OCI-LY3 (cell line): ENCODE measurements at regions not wholly inside any gene's neighbourhood (a gene's known extent, or its start where the extent isn't known, plus 50 kb on each side); places are given as distances from the start of the nearest gene placed in this dataset.

Experiments used
- H2AFZ ChIP-seq: fragments of 200-600, 300-600 bp; shearing (Covaris generic); 2 replicates; pipeline ENCODE4 v1.6.0; 2014; ENCODE audit warnings: antibody characterized with exemption, low read depth, low read length
- H3K27ac ChIP-seq: fragments of 200-600, 300-600 bp; sonication (generic); 2 replicates; pipeline ENCODE4 v1.5.1; 2014; ENCODE audit warnings: mild to moderate bottlenecking, low read length, moderate library complexity, mixed read lengths
- H3K27me3 ChIP-seq: fragments of 200-600, 300-600 bp; sonication (generic); 2 replicates; pipeline ENCODE4 v1.6.1; 2014; ENCODE audit warnings: low read depth, low read length, mixed read lengths
- H3K36me3 ChIP-seq: fragments of 200-600, 300-600 bp; sonication (generic); replicated peaks from 2 replicates; pipeline ENCODE3; 2014; ENCODE audit warnings: low read depth, low read length, mixed read lengths
- H3K4me1 ChIP-seq: fragments of 300-600, 200-600 bp; sonication (generic); 2 replicates; pipeline ENCODE4 v1.6.1; 2014; ENCODE audit warnings: low read length, mixed read lengths
- H3K4me2 ChIP-seq: fragments of 200-600, 300-600 bp; sonication (generic); 2 replicates; pipeline ENCODE4 v1.6.1; 2014; ENCODE audit warnings: low read length, mixed read lengths
- H3K4me3 ChIP-seq: fragments of 300-600, 200-600 bp; sonication (generic); 2 replicates; pipeline ENCODE4 v1.5.1; 2014; ENCODE audit warnings: antibody characterized with exemption, mild to moderate bottlenecking, low read length, moderate library complexity
- H3K79me2 ChIP-seq: fragments of 300-600, 200-600 bp; shearing (Covaris generic); 2 replicates; pipeline ENCODE4 v1.6.1; 2014; ENCODE audit warnings: mild to moderate bottlenecking, low read length, mixed read lengths
- H3K9ac ChIP-seq: fragments of 300-600, 200-600 bp; shearing (Covaris generic); 2 replicates; pipeline ENCODE4 v1.6.0; 2014; ENCODE audit warnings: mild to moderate bottlenecking, low read length, moderate library complexity
- H3K9me3 ChIP-seq: fragments of 200-600, 300-600 bp; shearing (Covaris generic); 2 replicates; pipeline ENCODE4 v1.6.1; 2014; ENCODE audit warnings: low read length, mixed read lengths; ENCODE audit not compliant: insufficient read depth
- H4K20me1 ChIP-seq: fragments of 200-600, 300-600 bp; sonication (generic); 2 replicates; pipeline ENCODE4 v1.6.1; 2016; ENCODE audit warnings: low read length, mixed read lengths; ENCODE audit not compliant: insufficient read depth
- CTCF ChIP-seq: fragments of 200-600, 300-600 bp; sonication (generic); IDR thresholded peaks from 2 replicates; pipeline ENCODE4 v1.5.1; 2014; ENCODE audit warnings: antibody characterized with exemption, low read length, low read depth
- EZH2phosphoT487 ChIP-seq: fragments of 200-600 bp; shearing (Covaris generic); IDR thresholded peaks from 2 replicates; pipeline ENCODE4 v1.6.1; 2018; ENCODE audit warnings: antibody characterized with exemption, mixed run types, low read depth

GRCh38 chr10:3226960-3227744, 54.6 kb upstream of the PITRM1 start:
- TF ChIP-seq EZH2phosphoT487 (no peak), CTCF (no peak)
- H3K4me1 ChIP-seq = no peaks in the 10 kb centered on the region
- H3K4me2 ChIP-seq = no peak overlapping the region
- no peak overlapping the region for H3K4me3 ChIP-seq
- H2AFZ ChIP-seq = no peak overlapping the region
- no peak overlapping the region for H3K9ac ChIP-seq
- no peak overlapping the region for H3K27ac ChIP-seq
- H3K9me3 ChIP-seq = no peaks in the 10 kb centered on the region
- no peaks in the 10 kb centered on the region for H4K20me1 ChIP-seq
- H3K27me3 ChIP-seq = peaks cover 3% of the 10 kb centered on the region
- H3K79me2 ChIP-seq = no peaks in the 10 kb centered on the region
- H3K36me3 ChIP-seq = no peaks in the 10 kb centered on the region

DNA sequence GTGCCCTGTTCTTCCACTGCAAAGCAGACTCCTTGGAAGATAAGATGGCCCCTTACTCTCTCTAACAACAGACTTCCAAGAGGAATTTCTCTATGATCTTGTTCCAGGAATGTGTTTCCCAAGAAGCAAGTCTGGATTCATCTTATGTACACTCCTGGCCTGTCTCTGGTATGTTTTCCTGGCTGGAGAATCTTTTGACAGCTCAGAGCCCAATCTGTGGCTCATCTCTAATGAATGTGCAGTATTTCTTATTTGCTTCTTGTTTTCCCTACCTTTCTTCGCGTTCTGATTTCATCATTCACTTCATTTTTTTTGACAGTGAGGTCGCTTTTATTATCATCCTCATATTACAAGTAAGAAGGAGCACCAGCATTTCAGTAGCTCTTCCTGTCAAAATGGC, 53.0 kb upstream of the PITRM1 start:
- Histone ChIP-seq H3K27ac (no peak overlapping the region), H3K4me2 (no peak overlapping the region), H3K36me3 (no peaks in the 10 kb centered on the region), H3K4me3 (no peak overlapping the region), H3K27me3 (peaks cover 3% of the 10 kb centered on the region), H3K79me2 (no peaks in the 10 kb centered on the region), H3K9ac (no peak overlapping the region), H3K9me3 (no peaks in the 10 kb centered on the region), H4K20me1 (no peaks in the 10 kb centered on the region), H2AFZ (no peak overlapping the region), H3K4me1 (no peaks in the 10 kb centered on the region)
- no peak for TF ChIP-seq EZH2phosphoT487
- TF ChIP-seq CTCF = no peak

- no peaks in the 10 kb centered on the region for H3K4me1 ChIP-seq
- H2AFZ ChIP-seq = no peak overlapping the region
- H3K9ac ChIP-seq = no peak overlapping the region
- H3K4me2 ChIP-seq = no peak overlapping the region
- no peaks in the 10 kb centered on the region for H3K79me2 ChIP-seq
- H3K9me3 ChIP-seq = no peaks in the 10 kb centered on the region
- no peaks in the 10 kb centered on the region for H4K20me1 ChIP-seq
- no peak for TF ChIP-seq CTCF
- TF ChIP-seq EZH2phosphoT487 = no peak
- H3K4me3 ChIP-seq = no peak overlapping the region
- H3K27ac ChIP-seq = no peak overlapping the region
- no peaks in the 10 kb centered on the region; the same call in 1 of the 2 replicates for H3K27me3 ChIP-seq
- no peaks in the 10 kb centered on the region for H3K36me3 ChIP-seq
These were observed 51.7 kb upstream of the PITRM1 start for GRCh38 chr10:3224241-3224640.

DNA sequence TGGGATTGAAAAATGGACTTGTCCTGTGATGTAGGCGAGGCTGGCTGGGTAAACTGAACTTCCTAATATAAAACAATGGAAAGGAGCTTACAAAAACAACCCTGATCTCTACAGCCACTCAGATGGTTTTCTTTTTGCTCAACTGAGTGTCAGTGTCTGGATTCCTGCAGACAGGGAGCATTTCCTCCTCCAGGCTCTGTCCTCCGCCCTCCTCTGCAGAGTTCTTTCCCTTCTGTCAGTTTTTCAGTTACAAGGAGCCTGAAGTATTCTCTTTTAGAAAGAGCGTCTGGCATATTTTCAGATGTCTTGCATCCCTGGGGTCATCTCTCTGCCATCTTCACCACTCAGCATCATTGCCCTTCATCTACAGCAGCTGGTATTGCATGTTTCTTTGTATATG, 50.0 kb upstream of the PITRM1 start:
- Histone ChIP-seq H3K9ac (no peak overlapping the region), H3K36me3 (no peaks in the 10 kb centered on the region), H3K27ac (no peak overlapping the region), H3K4me2 (no peak overlapping the region), H3K79me2 (no peaks in the 10 kb centered on the region), H3K9me3 (no peaks in the 10 kb centered on the region), H3K4me1 (no peaks in the 10 kb centered on the region), H3K4me3 (no peak overlapping the region), H2AFZ (no peak overlapping the region), H3K27me3 (no peaks in the 10 kb centered on the region; the same call in 1 of the 2 replicates), H4K20me1 (no peaks in the 10 kb centered on the region)
- TF ChIP-seq EZH2phosphoT487 (no peak), CTCF (no peak)
